ENCODE measurements at regions not wholly inside any gene's neighbourhood (a gene's known extent, or its start where the extent isn't known, plus 50 kb on each side); places are given as distances from the start of the nearest gene placed in this dataset.

GRCh38 chr3:139108253-139108969 lies 63.7 kb upstream of the PRR23C start:
- Histone ChIP-seq H3K36me3 (ENCODE audit: control insufficient read depth, insufficient read depth, low read length) (no peaks in the 10 kb centered on the region), H3K4me2 (ENCODE audit: low read depth, low read length) (no peak overlapping the region), H2BK20ac (ENCODE audit: low read depth, low read length) (no peak overlapping the region), H2AFZ (replicated peaks; ENCODE audit: low read length, poor library complexity) (no peak overlapping the region), H3K14ac (replicated peaks; ENCODE audit: low read depth, low read length) (no peak overlapping the region), H4K8ac (ENCODE audit: low read depth in 2 of 2, low read length in 2 of 2) (no peak overlapping the region), H4K20me1 (ENCODE audit: insufficient read depth, low read length) (no peaks in the 10 kb centered on the region), H4K5ac (ENCODE audit: low read depth, low read length) (no peak overlapping the region), H3K23ac (ENCODE audit: low read depth, low read length) (no peak overlapping the region), H2AK9ac (replicated peaks; ENCODE audit: low read depth, low read length, poor library complexity) (no peak overlapping the region), H3K4ac (ENCODE audit: low read depth, low read length) (no peak overlapping the region), H3K4me3 (ENCODE audit: insufficient read depth, low read depth, low read length) (no peak overlapping the region), H3K18ac (ENCODE audit: low read depth, low read length) (no peak overlapping the region), H2BK15ac (ENCODE audit: low read depth, low read length) (no peak overlapping the region), H4K91ac (ENCODE audit: insufficient read depth, low read depth, low read length) (no peak overlapping the region), H2BK120ac (ENCODE audit: low read depth, low read length) (no peak overlapping the region), H3K27me3 (ENCODE audit: control insufficient read depth, insufficient read depth, low read length) (peaks cover 49% of the 10 kb centered on the region), H3K79me1 (ENCODE audit: low read depth in 1 of 2, low read length in 2 of 2) (no peaks in the 10 kb centered on the region), H2BK5ac (ENCODE audit: low read depth, low read length, poor library complexity, severe bottlenecking) (no peak overlapping the region), H3K9ac (ENCODE audit: low read depth, low read length) (no peak overlapping the region), H3K56ac (ENCODE audit: extremely low read depth, insufficient read depth, low read length) (no peak overlapping the region), H2AK5ac (ENCODE audit: low read depth, low read length) (no peak overlapping the region), H3K4me1 (ENCODE audit: control insufficient read depth, insufficient read depth, low read length) (no peaks in the 10 kb centered on the region), H3K27ac (ENCODE audit: insufficient read depth, low read length) (no peak overlapping the region), H3K9me1 (ENCODE audit: insufficient read depth, low read length) (no peaks in the 10 kb centered on the region), H3K9me3 (ENCODE audit: control insufficient read depth, insufficient read depth, low read length) (no peaks in the 10 kb centered on the region)
- BruUV-seq (replicated peaks), result no TSS peak
- no peak for TF ChIP-seq SMC3 (IDR thresholded peaks at IDR 0.05; ENCODE audit: low read depth, low read length)
- TF ChIP-seq NFE2L2 (IDR thresholded peaks at IDR 0.05; ENCODE audit: low read depth, low read length), result no peak
- no peak for TF ChIP-seq RAD21 (IDR thresholded peaks at IDR 0.05; ENCODE audit: low read length)
- no peak for TF ChIP-seq RFX5 (IDR thresholded peaks at IDR 0.05; ENCODE audit: low read depth, low read length)
- TF ChIP-seq BHLHE40 (IDR thresholded peaks at IDR 0.05; ENCODE audit: low read depth, low read length), result no peak
- TF ChIP-seq ELK1 (IDR thresholded peaks at IDR 0.05; ENCODE audit: borderline replicate concordance, low read depth, low read length), result no peak
- no peak for TF ChIP-seq CTCF (conservative IDR thresholded peaks at IDR 0.05; ENCODE audit: low read depth, low read length)
- TF ChIP-seq CHD1 (IDR thresholded peaks at IDR 0.05; ENCODE audit: low read depth, low read length), result no peak
- no peak for TF ChIP-seq MAFK (IDR thresholded peaks at IDR 0.05; ENCODE audit: low read depth, low read length)
- TF ChIP-seq USF2 (IDR thresholded peaks at IDR 0.05; ENCODE audit: low read depth, low read length), result no peak
- TF ChIP-seq RCOR1 (IDR thresholded peaks at IDR 0.05; ENCODE audit: insufficient replicate concordance, low read length), result no peak
- TF ChIP-seq FOS (IDR thresholded peaks at IDR 0.05; ENCODE audit: low read depth, low read length), result no peak
- no peak for TF ChIP-seq MAZ (IDR thresholded peaks at IDR 0.05; ENCODE audit: borderline replicate concordance, low read depth, low read length)
- no peak for TF ChIP-seq POLR2A (IDR thresholded peaks at IDR 0.05; ENCODE audit: low read depth, low read length)
- no peak for TF ChIP-seq MXI1 (IDR thresholded peaks at IDR 0.05; ENCODE audit: borderline replicate concordance, low read depth, low read length)
- no peak for TF ChIP-seq CEBPB (IDR thresholded peaks at IDR 0.05; ENCODE audit: low read depth, low read length)
- intact Hi-C loops (cut with micrococcal nuclease), result no loop called here
- CTCF ChIA-PET, result interaction anchor here (1.4 kb wide), 1 partner anchor 221 kb away, joined by 5 read pairs; no protein-coding TSS in a partner anchor
- ATAC-seq (ENCODE audit: low read depth), result no peak
- dilution Hi-C loops (cut with HindIII; ENCODE audit: low sequenced_read_pairs, unreplicated experiment), result no loop called here
- WGBS, 2 experiments (ENCODE audit: extremely low coverage in 2 of 2, insufficient read length in 1 of 2), result 80% methylated on average over 2 of the region's 4 CpGs; no CpG with 5 or more reads in 1 of the 2 experiments
- DNase-seq, result no peak
- POLR2A ChIA-PET (ENCODE audit: unreplicated experiment), result no interaction called here
- in situ Hi-C loops (cut with MboI; ENCODE audit: low sequenced_read_pairs), result no loop called here

All from IMR-90 (cell line).